ENCODE measurements at regions not wholly inside any gene's neighbourhood (a gene's known extent, or its start where the extent isn't known, plus 50 kb on each side); places are given as distances from the start of the nearest gene placed in this dataset.

- TF ChIP-seq ZNF384 (IDR thresholded peaks at IDR 0.05) (no peak), ARNT (IDR thresholded peaks at IDR 0.05) (no peak), HDGF (IDR thresholded peaks at IDR 0.05; ENCODE audit: borderline replicate concordance) (no peak), FOXM1 (IDR thresholded peaks at IDR 0.05; ENCODE audit: borderline replicate concordance) (no peak), NFRKB (IDR thresholded peaks at IDR 0.05) (no peak)
- CTCF ChIA-PET, result no interaction called here
- POLR2A ChIA-PET, result no interaction called here
- no peak for DNase-seq (ENCODE audit: extremely low spot score)
Measured at GRCh38 chr4:154140869-154141268, 350.7 kb downstream of the DCHS2 start.

- no peak for TF ChIP-seq SUZ12 (IDR thresholded peaks at IDR 0.05)
- TF ChIP-seq FOXK2 (IDR thresholded peaks at IDR 0.05), result no peak
- no peak for TF ChIP-seq ELF4 (IDR thresholded peaks at IDR 0.05)
- TF ChIP-seq TARDBP (IDR thresholded peaks at IDR 0.05), result no peak
- TF ChIP-seq L3MBTL2 (conservative IDR thresholded peaks at IDR 0.05), result no peak
- no peak for TF ChIP-seq PKNOX1 (IDR thresholded peaks at IDR 0.05)
- TF ChIP-seq BHLHE40 (IDR thresholded peaks at IDR 0.05; ENCODE audit: borderline replicate concordance), result no peak
- no peak for TF ChIP-seq ARNT (IDR thresholded peaks at IDR 0.05)
- no peak for TF ChIP-seq FOXA1 (IDR thresholded peaks at IDR 0.05)
- no peak for TF ChIP-seq FOXM1 (IDR thresholded peaks at IDR 0.05; ENCODE audit: borderline replicate concordance)
- ChIA-PET CTCF (no interaction called here), POLR2A (no interaction called here)
- DNase-seq (ENCODE audit: extremely low spot score), result no peak
Measured at GRCh38 chr4:154137320-154137905, 348.5 kb upstream of the SFRP2 start.

- POLR2A ChIA-PET, result no interaction called here
- no peak for TF ChIP-seq FOXK2 (IDR thresholded peaks at IDR 0.05)
- TF ChIP-seq HDGF (IDR thresholded peaks at IDR 0.05; ENCODE audit: borderline replicate concordance), result no peak
- TF ChIP-seq FOXM1 (IDR thresholded peaks at IDR 0.05; ENCODE audit: borderline replicate concordance), result no peak
- no peak for TF ChIP-seq BHLHE40 (IDR thresholded peaks at IDR 0.05; ENCODE audit: borderline replicate concordance)
- no peak for TF ChIP-seq L3MBTL2 (conservative IDR thresholded peaks at IDR 0.05)
- no peak for TF ChIP-seq SP1 (IDR thresholded peaks at IDR 0.05)
- TF ChIP-seq LEF1 (IDR thresholded peaks at IDR 0.05; ENCODE audit: borderline replicate concordance), result no peak
- no peak for TF ChIP-seq ELF4 (IDR thresholded peaks at IDR 0.05)
- TF ChIP-seq FOXA1 (IDR thresholded peaks at IDR 0.05), result no peak
- no peak for TF ChIP-seq SUZ12 (IDR thresholded peaks at IDR 0.05)
- TF ChIP-seq TARDBP (IDR thresholded peaks at IDR 0.05), result no peak
- TF ChIP-seq PKNOX1 (IDR thresholded peaks at IDR 0.05), result no peak
- no peak for DNase-seq (ENCODE audit: extremely low spot score)
- CTCF ChIA-PET, result no interaction called here
Measured at GRCh38 chr4:154135576-154135975, 346.7 kb upstream of the SFRP2 start.

GRCh38 chr4:154132406-154132805, 343.5 kb upstream of the SFRP2 start:
- CTCF ChIA-PET, result no interaction called here
- POLR2A ChIA-PET, result no interaction called here
- TF ChIP-seq SUZ12 (IDR thresholded peaks at IDR 0.05) (no peak), TARDBP (IDR thresholded peaks at IDR 0.05) (no peak), SP1 (IDR thresholded peaks at IDR 0.05) (no peak), ARNT (IDR thresholded peaks at IDR 0.05) (no peak), PKNOX1 (IDR thresholded peaks at IDR 0.05) (no peak), CTBP1 (IDR thresholded peaks at IDR 0.05; ENCODE audit: borderline replicate concordance) (no peak), FOXK2 (IDR thresholded peaks at IDR 0.05) (no peak), ZNF384 (IDR thresholded peaks at IDR 0.05) (no peak), FOXM1 (IDR thresholded peaks at IDR 0.05; ENCODE audit: borderline replicate concordance) (no peak), LEF1 (IDR thresholded peaks at IDR 0.05; ENCODE audit: borderline replicate concordance) (no peak), FOXA1 (IDR thresholded peaks at IDR 0.05) (no peak)
- DNase-seq (ENCODE audit: extremely low spot score), result no peak

GRCh38 chr4:154126276-154126675, 337.4 kb upstream of the SFRP2 start:
- POLR2A ChIA-PET, result no interaction called here
- TF ChIP-seq FOXM1 (IDR thresholded peaks at IDR 0.05; ENCODE audit: borderline replicate concordance), result no peak
- TF ChIP-seq LEF1 (IDR thresholded peaks at IDR 0.05; ENCODE audit: borderline replicate concordance), result no peak
- TF ChIP-seq SP1 (IDR thresholded peaks at IDR 0.05), result no peak
- TF ChIP-seq PKNOX1 (IDR thresholded peaks at IDR 0.05), result no peak
- no peak for TF ChIP-seq L3MBTL2 (conservative IDR thresholded peaks at IDR 0.05)
- TF ChIP-seq CTBP1 (IDR thresholded peaks at IDR 0.05; ENCODE audit: borderline replicate concordance), result no peak
- TF ChIP-seq FOXK2 (IDR thresholded peaks at IDR 0.05), result no peak
- no peak for TF ChIP-seq ARNT (IDR thresholded peaks at IDR 0.05)
- no peak for TF ChIP-seq HDGF (IDR thresholded peaks at IDR 0.05; ENCODE audit: borderline replicate concordance)
- TF ChIP-seq NFRKB (IDR thresholded peaks at IDR 0.05), result no peak
- no peak for TF ChIP-seq ELF4 (IDR thresholded peaks at IDR 0.05)
- TF ChIP-seq ZNF384 (IDR thresholded peaks at IDR 0.05), result no peak
- no peak for TF ChIP-seq BHLHE40 (IDR thresholded peaks at IDR 0.05; ENCODE audit: borderline replicate concordance)
- no peak for TF ChIP-seq SUZ12 (IDR thresholded peaks at IDR 0.05)
- TF ChIP-seq TARDBP (IDR thresholded peaks at IDR 0.05), result no peak
- TF ChIP-seq FOXA1 (IDR thresholded peaks at IDR 0.05), result no peak
- CTCF ChIA-PET, result no interaction called here
- DNase-seq (ENCODE audit: extremely low spot score), result no peak

- no peak for DNase-seq (ENCODE audit: extremely low spot score)
- POLR2A ChIA-PET, result no interaction called here
- CTCF ChIA-PET, result no interaction called here
- no peak for TF ChIP-seq TARDBP (IDR thresholded peaks at IDR 0.05)
- TF ChIP-seq HDGF (IDR thresholded peaks at IDR 0.05; ENCODE audit: borderline replicate concordance), result no peak
- TF ChIP-seq ARNT (IDR thresholded peaks at IDR 0.05), result no peak
- TF ChIP-seq PKNOX1 (IDR thresholded peaks at IDR 0.05), result no peak
- TF ChIP-seq LEF1 (IDR thresholded peaks at IDR 0.05; ENCODE audit: borderline replicate concordance), result no peak
- no peak for TF ChIP-seq CTBP1 (IDR thresholded peaks at IDR 0.05; ENCODE audit: borderline replicate concordance)
- TF ChIP-seq ELF4 (IDR thresholded peaks at IDR 0.05), result no peak
- no peak for TF ChIP-seq FOXM1 (IDR thresholded peaks at IDR 0.05; ENCODE audit: borderline replicate concordance)
- TF ChIP-seq FOXA1 (IDR thresholded peaks at IDR 0.05), result no peak
- TF ChIP-seq BHLHE40 (IDR thresholded peaks at IDR 0.05; ENCODE audit: borderline replicate concordance), result no peak
- TF ChIP-seq FOXK2 (IDR thresholded peaks at IDR 0.05), result no peak
- no peak for TF ChIP-seq L3MBTL2 (conservative IDR thresholded peaks at IDR 0.05)
Measured at GRCh38 chr4:154125340-154125739, 336.5 kb upstream of the SFRP2 start.
